ENCODE measurements at regions not wholly inside any gene's neighbourhood (a gene's known extent, or its start where the extent isn't known, plus 50 kb on each side); places are given as distances from the start of the nearest gene placed in this dataset.

DNA sequence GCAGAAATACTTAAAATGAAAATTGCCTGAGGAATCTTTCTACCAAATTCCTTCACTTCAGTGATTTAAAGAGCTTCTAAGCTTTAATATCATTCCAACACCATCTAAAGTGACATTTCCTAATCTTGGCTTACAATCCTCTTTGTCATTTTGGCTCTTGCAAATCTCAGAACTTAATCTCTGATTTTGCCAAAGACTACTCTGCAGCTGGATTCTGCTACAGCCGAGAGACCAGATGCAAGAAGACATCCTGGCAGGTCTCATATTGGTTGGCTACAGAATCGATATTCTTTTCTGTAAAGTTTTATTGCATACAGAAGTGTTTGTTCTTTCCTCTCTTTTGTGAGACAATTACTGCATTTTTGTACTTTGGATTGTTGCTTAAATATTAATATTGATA, 716.5 kb upstream of the LRATD1 start:
- dilution Hi-C loops (cut with MboI; ENCODE audit: extremely low pct_ligation_motif_present, low sequenced_read_pairs), result no loop called here
- FAIRE-seq (no peak), DNase-seq (ENCODE audit: low read depth, low spot score) (no peak)
- no peak overlapping the region for H3K9ac ChIP-seq (replicated peaks; ENCODE audit: extremely low read depth, insufficient read depth, low read length)
- no peak overlapping the region for H3K4me2 ChIP-seq (ENCODE audit: insufficient read depth, low read length)
- no peaks in the 10 kb centered on the region for H3K9me1 ChIP-seq (replicated peaks; ENCODE audit: control insufficient read depth, extremely low read depth, insufficient read depth, low read length)
- peaks cover 6% of the 10 kb centered on the region for H3K9me3 ChIP-seq (replicated peaks; ENCODE audit: control insufficient read depth, insufficient read depth, low read length)
- no peak overlapping the region for H3K4me3 ChIP-seq (replicated peaks in 1 of 3; ENCODE audit: insufficient read depth in 1 of 3, low read depth in 1 of 3, low read length in 3 of 3)
- intact Hi-C loops (cut with micrococcal nuclease), result no loop called here
- H3K27me3 ChIP-seq (ENCODE audit: control insufficient read depth in 2 of 2, insufficient read depth in 2 of 2, low read length in 2 of 2), result no peaks in the 10 kb centered on the region
- H3K4me1 ChIP-seq (ENCODE audit: control insufficient read depth, extremely low read depth, insufficient read depth, low read length), result no peaks in the 10 kb centered on the region
- no peak overlapping the region for H3K27ac ChIP-seq (ENCODE audit: insufficient read depth, low read depth, low read length)
- BruUV-seq (replicated peaks), result no TSS peak
- H3K36me3 ChIP-seq (ENCODE audit: control insufficient read depth in 2 of 2, extremely low read depth in 1 of 2, insufficient read depth in 2 of 2, low read length in 2 of 2), result no peaks in the 10 kb centered on the region
- ChIA-PET POLR2A (no interaction called here), CTCF (no interaction called here)
- TF ChIP-seq, protein P1, sequence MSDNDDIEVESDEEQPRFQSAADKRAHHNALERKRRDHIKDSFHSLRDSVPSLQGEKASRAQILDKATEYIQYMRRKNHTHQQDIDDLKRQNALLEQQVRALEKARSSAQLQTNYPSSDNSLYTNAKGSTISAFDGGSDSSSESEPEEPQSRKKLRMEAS (IDR thresholded peaks at IDR 0.05; ENCODE audit: insufficient read depth, insufficient read length), result no peak
- no peak for TF ChIP-seq POLR2A (IDR thresholded peaks at IDR 0.05; ENCODE audit: low read depth, low read length)
- TF ChIP-seq POLR2AphosphoS5 (IDR thresholded peaks at IDR 0.05; ENCODE audit: insufficient read depth, low read depth, low read length), result no peak
- TF ChIP-seq GATA2 (IDR thresholded peaks at IDR 0.05; ENCODE audit: insufficient read depth, insufficient read length, low read depth, low read length), result no peak
- no peak for TF ChIP-seq FOS (IDR thresholded peaks at IDR 0.05; ENCODE audit: borderline replicate concordance, insufficient read depth, low read length)
- TF ChIP-seq EZH2 (IDR thresholded peaks at IDR 0.05; ENCODE audit: borderline replicate concordance, low read depth, low read length, severe bottlenecking), result no peak
- TF ChIP-seq, protein P2, sequence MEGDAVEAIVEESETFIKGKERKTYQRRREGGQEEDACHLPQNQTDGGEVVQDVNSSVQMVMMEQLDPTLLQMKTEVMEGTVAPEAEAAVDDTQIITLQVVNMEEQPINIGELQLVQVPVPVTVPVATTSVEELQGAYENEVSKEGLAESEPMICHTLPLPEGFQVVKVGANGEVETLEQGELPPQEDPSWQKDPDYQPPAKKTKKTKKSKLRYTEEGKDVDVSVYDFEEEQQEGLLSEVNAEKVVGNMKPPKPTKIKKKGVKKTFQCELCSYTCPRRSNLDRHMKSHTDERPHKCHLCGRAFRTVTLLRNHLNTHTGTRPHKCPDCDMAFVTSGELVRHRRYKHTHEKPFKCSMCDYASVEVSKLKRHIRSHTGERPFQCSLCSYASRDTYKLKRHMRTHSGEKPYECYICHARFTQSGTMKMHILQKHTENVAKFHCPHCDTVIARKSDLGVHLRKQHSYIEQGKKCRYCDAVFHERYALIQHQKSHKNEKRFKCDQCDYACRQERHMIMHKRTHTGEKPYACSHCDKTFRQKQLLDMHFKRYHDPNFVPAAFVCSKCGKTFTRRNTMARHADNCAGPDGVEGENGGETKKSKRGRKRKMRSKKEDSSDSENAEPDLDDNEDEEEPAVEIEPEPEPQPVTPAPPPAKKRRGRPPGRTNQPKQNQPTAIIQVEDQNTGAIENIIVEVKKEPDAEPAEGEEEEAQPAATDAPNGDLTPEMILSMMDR (IDR thresholded peaks at IDR 0.05; ENCODE audit: extremely low read depth in 1 of 2, insufficient read depth in 1 of 2, low read depth in 1 of 2, low read length in 2 of 2), result no peak
- TF ChIP-seq JUN (IDR thresholded peaks at IDR 0.05; ENCODE audit: borderline replicate concordance, insufficient read depth, insufficient read length, low read depth), result no peak
- no peak for TF ChIP-seq MYC (IDR thresholded peaks at IDR 0.05; ENCODE audit: low read depth, low read length)
- H4K20me1 ChIP-seq (replicated peaks; ENCODE audit: control insufficient read depth, extremely low read depth, insufficient read depth, low read length), result no peaks in the 10 kb centered on the region
- no peak overlapping the region for H2AFZ ChIP-seq (ENCODE audit: low read depth, low read length)
- H3K79me2 ChIP-seq (ENCODE audit: control insufficient read depth, insufficient read depth, low read length), result no peaks in the 10 kb centered on the region

All from endothelial cell of umbilical vein (primary cell).